Kidney glomerular epithelial cell (primary cell): ENCODE measurements at regions not wholly inside any gene's neighbourhood (a gene's known extent, or its start where the extent isn't known, plus 50 kb on each side); places are given as distances from the start of the nearest gene placed in this dataset.

Experiments
- DNase-seq: peaks from one replicate; lab custom pipeline; 2025; lab: John Stamatoyannopoulos, UW

DNA sequence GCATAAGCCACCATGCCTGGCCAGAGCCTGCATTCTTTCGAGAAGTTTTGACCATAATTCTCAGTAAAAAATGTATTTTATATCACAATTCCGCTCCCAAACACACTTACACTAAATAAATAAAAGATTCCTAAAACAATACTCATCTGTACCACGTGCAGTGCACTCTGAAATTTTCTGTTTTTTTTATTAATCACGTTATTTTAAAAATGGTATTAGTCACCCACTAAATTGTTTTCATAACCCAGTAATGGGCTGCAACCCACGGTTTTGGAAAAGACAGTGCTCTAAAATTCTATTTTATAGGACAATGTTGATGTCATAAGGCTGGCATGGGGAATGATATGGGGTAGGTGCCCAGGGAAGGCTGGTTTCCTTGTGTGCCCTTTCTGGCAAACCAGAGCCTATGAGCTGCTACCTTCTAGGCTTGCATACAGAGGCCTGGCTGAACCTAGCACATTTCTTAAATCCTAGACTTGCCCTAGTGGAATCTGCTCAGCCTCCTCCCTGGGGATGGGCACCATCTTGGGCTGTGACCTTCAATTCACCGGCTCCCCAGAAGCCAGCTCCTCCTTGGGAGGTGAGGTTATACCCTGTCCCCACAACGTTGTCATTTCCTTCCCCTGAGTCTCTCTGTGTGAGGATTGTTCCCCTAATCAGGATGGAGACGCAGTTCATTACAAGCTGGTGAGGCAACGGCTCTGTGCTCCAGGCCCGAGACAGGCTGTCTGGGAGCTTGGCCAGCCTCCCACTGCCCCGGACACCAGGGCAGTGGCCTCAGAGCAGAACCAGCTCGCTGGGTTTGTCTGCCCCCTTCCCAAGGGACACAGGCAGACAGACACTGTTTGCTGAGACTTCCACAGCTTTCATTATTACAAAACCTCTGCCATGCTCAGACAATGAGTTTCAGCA lies 116.5 kb upstream of the NAV2 start:
- peak; percentile 87 for DNase-seq

DNA sequence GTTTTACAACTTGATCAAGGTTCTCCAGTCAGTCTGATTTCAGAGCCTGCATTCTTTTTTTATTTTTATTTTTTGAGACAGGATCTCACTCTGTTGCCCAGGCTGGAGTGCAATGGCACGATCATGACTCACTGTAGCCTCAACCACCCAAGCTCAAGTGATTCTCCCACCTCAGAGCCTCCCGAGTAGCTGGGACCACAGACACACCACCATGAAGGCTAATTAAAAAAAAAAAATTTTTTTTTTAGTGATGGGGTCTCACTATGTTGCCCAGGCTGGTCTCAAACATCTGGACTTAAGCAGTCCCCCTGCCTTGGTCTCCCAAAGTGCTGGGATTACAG lies 117.2 kb upstream of the NAV2 start:
- DNase-seq, result no peak

DNA sequence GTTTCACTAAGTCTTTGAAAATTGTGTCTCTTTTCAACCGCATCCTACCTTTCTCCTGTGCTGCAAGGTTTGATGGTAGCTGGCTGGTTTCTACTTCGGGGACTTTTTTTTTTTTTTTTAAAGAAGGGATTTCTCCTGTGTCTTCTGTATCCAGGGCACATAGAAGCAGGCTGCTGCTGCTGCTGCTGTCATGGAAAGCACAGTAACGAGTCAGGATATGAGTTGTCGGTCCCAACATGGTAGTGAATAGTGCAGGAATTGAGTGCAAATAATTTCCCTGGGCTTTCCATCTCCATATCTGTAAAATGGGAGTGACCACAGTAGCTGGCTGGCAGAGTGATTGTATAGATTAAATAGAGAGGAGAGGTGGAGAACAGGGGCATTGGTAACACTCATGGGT lies 118.3 kb upstream of the NAV2 start:
- no peak for DNase-seq

DNA sequence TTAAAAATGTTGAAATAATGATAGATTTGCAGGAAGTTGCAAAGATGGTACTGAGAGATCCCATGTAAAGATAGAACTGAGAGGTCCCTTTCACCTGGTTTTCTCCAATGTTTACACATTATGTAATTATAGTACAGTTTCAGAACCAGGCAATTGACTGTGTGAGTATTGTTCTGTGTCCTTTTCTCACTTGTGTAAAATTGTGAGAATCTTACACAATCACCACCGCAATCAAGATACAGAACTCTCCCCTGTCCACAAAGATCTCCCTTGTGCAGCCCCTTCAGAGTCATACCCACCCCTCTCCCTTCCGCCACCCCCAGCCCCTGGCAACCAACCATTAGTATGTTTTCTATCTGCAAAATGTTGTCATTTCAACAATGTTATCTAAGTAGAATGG lies 119.8 kb upstream of the NAV2 start:
- DNase-seq, result no peak

DNA sequence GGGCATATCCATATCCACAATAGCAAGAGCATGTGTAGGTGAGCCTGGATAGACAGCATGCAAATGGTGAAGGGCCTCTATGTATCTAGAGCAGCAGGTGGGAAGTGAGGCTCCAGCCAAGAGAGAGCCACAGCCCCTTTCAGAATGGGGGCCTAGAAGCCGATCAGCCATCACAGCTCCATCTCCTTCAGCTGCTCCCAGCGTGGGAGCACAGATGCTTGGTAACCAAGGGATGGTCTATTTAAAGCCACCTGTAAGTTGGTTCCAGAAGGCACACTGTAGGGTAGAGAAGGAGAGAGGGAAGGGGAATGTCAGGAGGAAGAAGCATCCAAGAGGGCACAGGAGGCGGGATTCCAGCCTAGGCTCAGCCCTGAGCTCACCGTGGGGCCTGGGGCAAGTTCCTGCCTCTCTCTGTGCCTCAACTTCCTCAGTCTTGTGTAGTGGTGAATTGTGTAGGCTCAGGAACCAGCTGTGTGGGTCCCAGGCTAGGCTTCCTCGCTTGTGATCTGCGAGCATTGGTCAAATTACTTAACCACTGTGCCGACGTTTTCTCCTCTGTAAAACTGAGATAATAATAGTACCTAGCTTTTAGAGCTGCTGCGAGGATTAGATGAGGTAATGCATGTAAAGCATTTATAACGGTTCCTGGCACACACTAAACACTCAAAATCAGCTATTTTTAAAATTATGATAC lies 122.9 kb upstream of the NAV2 start:
- no peak for DNase-seq

DNA sequence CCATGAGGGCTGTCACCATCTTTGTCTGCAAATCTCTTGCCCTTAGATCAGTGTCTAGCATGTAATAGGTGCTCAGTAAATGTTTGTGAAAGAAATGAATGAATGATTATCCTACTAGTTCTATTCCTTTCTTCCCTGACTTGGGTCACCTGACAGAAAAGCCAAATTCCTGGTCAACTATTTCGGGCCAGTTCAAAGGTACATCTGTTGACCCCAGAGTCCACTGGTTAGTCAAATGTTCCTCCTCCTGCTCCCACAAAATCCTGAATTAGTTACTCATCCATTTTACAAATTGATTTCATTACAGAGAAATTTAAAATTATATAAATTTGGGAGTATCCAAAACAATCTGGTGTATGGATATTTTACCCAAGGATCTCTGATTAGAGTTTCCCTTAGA lies 124.7 kb upstream of the NAV2 start:
- DNase-seq, result no peak

DNA sequence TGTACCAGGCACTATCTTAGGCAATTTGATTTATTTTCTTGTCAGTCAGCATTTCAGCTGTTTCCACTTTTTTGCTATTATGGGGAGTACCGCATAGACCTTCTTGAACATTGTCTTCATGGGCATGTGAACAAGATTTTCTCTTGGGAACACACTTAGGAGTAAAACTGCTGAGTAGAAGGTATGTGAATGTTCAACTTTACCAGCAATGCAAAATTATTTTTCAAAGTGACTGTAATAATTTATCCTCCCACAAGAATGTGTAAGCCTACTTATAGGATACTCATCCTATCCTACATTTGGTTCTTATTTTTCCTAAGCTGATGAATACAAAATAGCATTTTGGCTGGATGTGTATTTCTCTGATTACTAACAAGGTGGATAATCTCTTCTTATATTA lies 132.0 kb upstream of the NAV2 start:
- no peak for DNase-seq

DNA sequence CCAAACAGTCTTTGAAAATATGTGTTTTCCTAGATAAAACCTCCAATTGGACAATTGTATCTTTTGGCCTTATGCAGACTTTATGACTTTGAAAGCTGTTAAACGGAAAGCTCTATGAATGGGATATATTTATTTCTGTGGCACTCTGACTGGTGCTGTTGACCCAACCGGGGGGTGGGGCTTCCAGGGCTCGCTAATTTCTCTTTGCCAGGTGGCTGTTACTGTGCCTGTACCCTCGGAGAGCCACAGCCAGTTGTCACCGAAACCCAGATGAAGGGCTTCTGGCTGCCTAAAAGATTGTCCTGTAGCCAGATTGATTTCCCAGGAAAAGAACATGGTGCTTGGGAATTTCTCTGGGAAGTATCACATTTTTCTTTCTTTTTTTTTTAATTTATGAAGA lies 132.7 kb upstream of the NAV2 start:
- no peak for DNase-seq

DNA sequence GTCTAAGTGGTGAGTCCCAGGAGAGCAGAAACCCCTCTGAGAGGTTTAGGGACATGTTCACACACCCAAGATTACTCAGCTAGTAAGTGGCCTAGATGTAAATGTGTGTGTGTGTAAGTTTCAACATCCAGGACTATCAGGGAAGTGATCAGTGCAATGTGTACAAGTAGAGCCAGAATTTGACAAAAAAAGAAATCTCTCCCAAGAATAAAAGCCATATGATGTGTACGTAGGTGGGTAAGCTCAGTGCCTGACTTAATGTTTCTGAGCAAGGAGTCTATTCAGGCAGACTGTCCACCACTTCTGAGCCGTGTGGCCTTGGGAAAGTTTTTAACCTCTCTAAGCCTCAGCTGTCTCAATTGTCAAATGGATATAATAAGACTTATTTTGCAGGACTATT lies 133.8 kb upstream of the NAV2 start:
- no peak for DNase-seq

DNA sequence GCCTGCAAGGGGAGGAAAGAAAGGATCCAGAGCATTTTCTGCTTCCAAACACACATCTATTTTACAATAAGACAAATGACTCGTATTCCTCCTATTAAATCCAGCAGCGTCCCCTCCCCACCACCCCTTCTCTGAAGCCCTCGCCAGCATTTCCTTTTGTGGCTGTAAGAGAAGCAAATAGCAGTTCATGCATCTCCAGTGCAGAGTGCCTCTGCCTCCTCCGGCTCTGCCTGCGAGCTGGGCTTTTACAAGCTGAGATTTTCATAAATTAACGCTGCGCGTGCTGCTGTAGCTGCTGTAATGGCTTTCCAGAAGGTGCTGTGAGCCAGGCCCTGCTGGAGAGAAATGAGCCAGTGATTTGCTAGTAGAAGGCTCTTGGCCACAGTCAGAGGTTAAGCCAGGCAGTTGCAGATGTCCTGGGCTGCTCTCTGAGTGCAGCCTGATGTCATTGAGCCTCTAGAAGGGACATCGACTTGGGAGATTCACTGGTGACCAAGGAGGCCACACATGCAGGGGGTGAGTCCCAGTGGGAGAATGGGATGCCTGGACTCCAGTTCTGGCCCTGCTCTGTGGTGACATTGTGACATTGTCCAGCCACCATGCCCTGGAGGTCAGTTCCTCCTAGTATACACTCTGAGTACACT lies 134.5 kb upstream of the NAV2 start:
- no peak for DNase-seq

DNA sequence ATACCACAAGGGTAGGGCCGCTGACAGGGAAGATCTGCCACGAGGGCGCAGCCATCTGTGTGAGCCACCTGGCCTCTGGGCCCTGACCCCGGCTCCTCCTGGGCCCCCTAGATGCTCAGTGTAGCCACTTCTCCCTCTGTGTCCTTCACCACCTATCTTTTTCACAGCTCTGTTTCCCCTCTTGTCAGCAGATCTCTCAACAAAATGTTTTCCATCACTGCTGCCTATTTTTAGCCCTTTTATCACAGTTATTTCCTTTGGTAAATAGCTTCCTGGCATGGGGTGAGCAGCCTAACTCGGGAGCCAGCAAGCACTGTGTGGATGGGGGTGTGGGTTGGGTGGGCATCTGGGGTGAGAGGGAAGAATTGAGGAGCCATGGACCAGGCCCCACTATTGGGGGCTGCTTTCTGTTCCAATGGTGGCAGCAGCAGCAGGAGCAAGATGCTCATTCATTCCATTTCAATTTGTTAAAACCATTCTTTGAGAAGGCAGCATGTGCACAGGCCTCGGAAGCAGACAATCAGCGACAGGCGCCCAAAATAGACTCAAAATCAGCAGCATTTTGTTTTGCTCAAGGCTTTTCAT lies 135.2 kb upstream of the NAV2 start:
- no peak for DNase-seq

DNA sequence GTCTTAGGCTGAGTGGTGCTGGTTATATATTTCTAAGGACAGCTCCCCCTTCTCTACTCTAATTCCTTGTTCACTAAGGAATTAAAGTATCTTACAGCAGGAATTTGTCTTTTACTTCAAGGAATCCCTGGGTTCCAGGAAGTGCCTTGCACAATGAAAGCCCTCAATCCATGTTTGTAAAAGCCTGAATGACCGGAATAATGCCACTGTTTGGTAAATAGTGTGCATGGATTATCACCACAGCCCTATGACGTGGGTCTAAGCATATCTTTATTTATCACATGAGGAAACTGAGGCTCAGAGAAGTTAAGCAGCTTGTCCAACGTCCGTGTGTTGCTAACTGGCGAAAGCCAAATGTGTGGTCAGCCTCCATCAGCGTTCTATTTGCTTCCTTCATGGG lies 135.7 kb upstream of the NAV2 start:
- DNase-seq, result no peak

DNA sequence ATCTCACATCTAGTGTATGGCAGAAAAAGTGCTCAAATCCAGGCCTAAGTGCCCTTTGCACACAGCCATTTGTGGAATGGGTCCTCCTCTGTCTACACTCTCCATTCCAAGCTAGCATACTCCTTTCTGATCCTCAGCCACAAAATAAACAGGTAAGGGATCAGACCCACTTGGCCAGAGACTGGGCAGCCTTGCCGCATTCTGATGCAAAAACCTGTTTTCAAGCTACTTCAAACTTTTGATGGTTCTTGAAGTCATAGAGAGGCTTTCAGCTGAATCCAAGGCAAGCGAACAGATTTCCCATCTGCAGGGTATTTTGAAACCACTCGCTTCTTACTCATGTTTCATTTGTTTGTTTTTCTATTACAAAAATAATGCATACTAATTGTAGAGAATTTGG lies 136.6 kb upstream of the NAV2 start:
- no peak for DNase-seq

DNA sequence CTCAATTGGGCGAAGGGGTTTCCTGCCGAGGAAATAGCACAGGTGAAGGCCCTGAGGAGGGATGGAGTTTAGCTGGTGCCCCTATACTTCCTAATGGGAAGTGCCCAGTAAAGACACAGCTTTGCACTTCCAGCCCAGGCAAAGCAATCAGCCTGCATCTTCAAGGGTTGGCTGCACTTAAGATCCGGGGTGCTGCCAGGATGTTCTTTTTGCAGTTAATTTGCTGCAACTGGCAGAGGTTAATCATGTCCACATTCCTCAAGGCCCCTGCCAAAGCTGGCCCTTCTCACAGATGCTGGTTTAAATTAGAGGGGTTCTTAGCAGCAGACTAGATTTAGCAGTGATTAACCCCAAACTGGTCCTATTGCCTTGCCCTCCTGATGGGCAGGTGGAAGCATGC lies 137.7 kb upstream of the NAV2 start:
- DNase-seq, result no peak

DNA sequence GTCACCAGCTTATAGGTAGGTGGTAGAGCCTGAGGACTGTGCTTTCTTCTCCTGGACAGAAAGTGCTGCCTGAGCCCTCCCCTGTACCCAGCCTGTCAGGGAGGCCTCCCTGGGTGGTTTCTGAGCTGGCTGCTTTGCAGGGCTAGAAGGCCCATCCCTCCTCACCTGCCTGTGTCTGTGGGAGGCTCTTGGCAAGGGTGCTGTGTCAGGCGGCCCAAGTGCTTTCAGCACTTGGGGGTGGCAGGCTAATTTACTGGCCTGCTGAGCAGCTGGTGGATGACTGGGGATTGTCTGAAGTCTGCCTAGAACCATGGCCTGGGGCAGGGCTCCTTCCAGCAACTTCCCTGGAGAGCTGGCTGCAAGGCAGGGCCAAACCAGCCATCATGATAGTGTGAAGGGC lies 139.0 kb upstream of the NAV2 start:
- DNase-seq, result peak; percentile 9

DNA sequence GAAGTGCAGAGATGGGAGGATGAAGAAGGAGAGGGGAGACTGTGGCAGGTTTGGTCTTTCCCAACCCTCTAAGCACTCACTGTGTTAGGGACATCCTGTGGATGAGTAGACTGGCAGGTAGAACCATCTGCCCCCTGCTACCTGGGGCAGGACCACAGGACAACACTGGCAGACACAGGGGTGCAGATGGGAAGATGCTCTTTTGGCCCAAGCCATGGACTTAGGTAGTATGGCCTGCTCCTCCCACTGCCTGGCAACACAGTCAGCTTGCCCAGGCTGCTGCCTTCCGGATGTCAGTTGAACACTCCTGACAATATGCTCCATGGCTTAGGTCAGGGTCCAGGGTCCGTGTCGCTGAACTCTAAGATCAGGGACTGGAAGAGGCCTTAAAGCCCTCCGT lies 140.7 kb upstream of the NAV2 start:
- DNase-seq, result no peak

DNA sequence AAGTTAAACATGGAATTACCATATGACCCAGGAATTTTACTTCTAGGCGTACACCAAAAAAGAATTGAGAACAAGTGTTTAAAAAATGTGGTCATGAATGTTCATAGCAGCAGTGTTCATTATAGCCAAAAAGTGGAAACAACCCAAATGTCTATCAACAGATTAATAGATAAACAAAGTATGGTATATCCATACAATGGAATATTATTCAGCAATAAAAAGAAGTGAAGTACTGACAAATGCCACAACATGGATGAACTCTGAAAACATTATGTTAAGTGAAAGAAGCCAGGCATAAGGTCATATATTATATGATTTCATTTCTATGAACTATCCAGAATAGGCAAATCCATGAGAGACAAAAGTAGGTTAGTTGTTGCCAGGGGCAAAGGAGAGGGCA lies 141.7 kb upstream of the NAV2 start:
- DNase-seq, result no peak

DNA sequence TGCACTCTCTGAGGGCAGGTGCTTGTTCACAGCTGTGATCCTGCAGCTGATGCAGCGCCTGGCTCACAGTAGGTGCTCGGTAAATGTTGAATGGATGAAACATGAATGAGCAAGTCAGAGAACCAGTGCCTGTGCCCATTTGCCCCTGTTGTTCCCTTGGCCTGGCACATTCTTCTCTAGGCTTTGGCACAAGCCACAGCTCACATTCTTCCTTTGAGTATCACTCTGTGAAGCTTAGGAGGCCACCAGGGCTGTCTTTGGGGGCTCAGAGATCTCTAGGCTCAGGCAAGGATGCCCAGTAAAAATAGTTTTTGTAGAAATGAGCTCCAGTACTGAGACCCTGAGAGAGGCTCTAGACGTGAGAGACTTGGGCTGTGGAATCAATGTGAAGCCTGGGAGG lies 144.6 kb upstream of the NAV2 start:
- DNase-seq, result no peak

DNA sequence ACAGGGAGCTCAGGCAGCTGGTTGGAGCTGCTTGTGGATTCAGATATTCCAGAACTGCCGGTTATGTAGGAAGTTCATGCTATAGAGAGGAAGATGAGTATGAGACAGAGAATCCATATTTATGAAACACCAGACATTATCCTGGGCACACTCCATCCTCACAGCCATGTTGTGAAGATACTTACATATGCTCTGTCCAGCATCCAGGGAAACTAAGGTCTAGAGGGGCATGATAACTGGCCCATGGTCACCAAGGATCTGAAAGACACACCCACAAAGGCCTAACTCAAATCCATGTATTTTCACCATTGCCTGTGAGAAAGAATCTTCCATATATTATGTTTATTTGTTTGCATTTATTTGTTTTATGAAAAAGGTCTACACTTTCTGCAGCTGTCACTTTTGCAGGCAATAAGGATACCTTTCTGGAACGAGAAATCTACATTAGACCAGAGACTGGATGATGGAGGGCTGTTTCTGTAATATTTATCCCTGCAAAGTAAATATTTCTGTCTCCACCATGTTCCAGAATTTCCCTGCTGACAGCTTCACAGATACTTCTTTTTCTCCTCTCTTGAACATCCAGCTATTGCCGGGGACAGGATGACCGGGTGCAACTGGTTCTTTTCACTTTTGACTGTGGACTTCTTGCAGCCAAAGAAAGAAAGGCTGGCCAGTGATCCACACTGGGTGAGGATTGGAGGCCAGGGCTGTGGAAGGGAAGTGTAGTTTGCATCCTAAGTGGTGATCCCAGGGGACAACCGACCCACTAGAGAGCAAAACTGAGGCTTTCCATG lies 145.9 kb upstream of the NAV2 start:
- DNase-seq, result no peak

DNA sequence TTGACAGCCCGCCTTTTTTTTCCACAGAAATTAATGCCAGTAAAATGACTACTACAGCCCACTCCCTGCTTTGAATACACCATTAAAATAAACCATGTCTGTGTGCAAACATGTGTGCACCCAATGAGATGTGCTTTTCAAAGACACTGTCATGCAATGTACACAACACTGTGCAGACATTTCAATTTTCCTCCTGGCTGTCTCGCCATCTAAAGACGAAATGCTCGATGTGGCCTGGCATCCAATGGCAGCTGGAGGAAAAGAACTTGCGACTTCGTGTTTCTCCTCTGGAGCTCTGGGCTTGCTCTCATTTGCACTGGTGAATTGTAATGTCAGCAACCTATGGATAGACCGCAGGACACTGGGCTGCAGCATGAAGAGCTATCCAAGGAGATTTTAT lies 147.0 kb upstream of the NAV2 start:
- no peak for DNase-seq

DNA sequence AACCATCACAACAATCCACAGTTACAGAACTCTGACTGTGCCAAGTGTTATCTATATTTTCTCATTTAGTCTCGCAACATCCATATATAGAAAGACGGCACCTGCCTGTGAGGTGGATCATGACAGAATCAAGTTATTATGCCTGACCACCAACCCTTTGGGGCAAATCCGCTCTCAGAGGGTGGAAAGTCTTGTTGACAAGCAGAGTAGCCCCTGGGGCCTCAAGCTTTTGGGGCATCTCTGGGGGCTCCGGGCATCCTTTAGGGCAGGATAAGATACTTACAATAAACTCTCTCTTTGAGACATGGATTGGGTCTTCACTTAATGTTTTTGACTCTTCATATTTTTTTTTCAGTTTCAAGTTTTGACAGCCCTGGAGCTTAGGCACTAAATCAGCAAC lies 150.5 kb upstream of the NAV2 start:
- no peak for DNase-seq

DNA sequence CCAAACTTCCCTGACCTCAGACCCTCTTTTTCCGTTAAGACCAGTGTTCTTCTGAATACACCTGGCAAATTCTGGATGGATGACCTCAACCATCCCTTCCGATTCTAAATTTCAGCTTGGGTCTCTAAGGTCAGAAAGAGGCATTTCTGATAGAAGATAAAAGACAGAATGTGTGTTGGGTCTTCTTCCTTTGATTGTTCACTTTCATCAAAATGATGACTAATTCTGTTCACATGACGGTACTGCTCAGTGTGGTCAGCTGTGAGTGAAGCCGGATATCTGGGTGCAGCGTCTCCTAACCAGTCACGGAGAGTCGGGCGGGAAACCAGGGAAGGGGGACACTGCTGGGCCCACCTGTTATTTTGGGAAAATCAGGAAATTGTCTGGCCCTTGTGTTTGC lies 151.6 kb upstream of the NAV2 start:
- no peak for DNase-seq
